ENCODE measurements at regions not wholly inside any gene's neighbourhood (a gene's known extent, or its start where the extent isn't known, plus 50 kb on each side); places are given as distances from the start of the nearest gene placed in this dataset.

GRCh38 chr20:11371831-11372230 is 545.9 kb upstream of the BTBD3 start:
- no peaks in the 10 kb centered on the region for H3F3A ChIP-seq (ENCODE audit: insufficient read depth, low read length, poor library complexity, severe bottlenecking)

More at GRCh38 chr20:11371831-11372230, 545.9 kb upstream of the BTBD3 start:
- H3K9me3 ChIP-seq (ENCODE audit: low read length): no peaks in the 10 kb centered on the region
- H3K79me2 ChIP-seq (replicated peaks; ENCODE audit: insufficient read depth, low read length): no peaks in the 10 kb centered on the region
- no peaks in the 10 kb centered on the region for H3K27me3 ChIP-seq (ENCODE audit: insufficient read depth, low read depth, low read length)
- no peaks in the 10 kb centered on the region for H3K36me3 ChIP-seq (ENCODE audit: insufficient read depth, low read length)
- no peaks in the 10 kb centered on the region for H4K20me1 ChIP-seq (ENCODE audit: insufficient read depth)
- no peak overlapping the region for H3K27ac ChIP-seq (ENCODE audit: low read length)
- no peak overlapping the region for H2AFZ ChIP-seq (ENCODE audit: low read depth, low read length)
- H3K4me2 ChIP-seq (ENCODE audit: low read length): no peak overlapping the region
- no peak overlapping the region for H3K9ac ChIP-seq (ENCODE audit: low read length)
- no peak for TF ChIP-seq CTCF (IDR thresholded peaks at IDR 0.05; ENCODE audit: poor library complexity, severe bottlenecking)
- TF ChIP-seq EP300 (conservative IDR thresholded peaks at IDR 0.05; ENCODE audit: poor library complexity, severe bottlenecking): no peak
- no peak for TF ChIP-seq RAD21 (conservative IDR thresholded peaks at IDR 0.05)
- no peak for TF ChIP-seq POLR2AphosphoS5 (IDR thresholded peaks at IDR 0.05)
- TF ChIP-seq REST (IDR thresholded peaks at IDR 0.05; ENCODE audit: borderline replicate concordance): no peak
- TF ChIP-seq EZH2 (IDR thresholded peaks at IDR 0.05; ENCODE audit: borderline replicate concordance, insufficient read depth, low read length, poor library complexity, severe bottlenecking): no peak
- TF ChIP-seq MXI1 (conservative IDR thresholded peaks at IDR 0.05; ENCODE audit: poor library complexity, severe bottlenecking): no peak
- no peak for TF ChIP-seq SMC3 (conservative IDR thresholded peaks at IDR 0.05; ENCODE audit: poor library complexity)
- no peak overlapping the region for H3K4me3 ChIP-seq (ENCODE audit: low read length)
- no peaks in the 10 kb centered on the region for H3K9me2 ChIP-seq (ENCODE audit: insufficient read depth, low read length)

Measured in neural cell (in vitro differentiated cells).